DND-41 (cell line): ENCODE measurements at regions not wholly inside any gene's neighbourhood (a gene's known extent, or its start where the extent isn't known, plus 50 kb on each side); places are given as distances from the start of the nearest gene placed in this dataset.

Experiments used
- ATAC-seq: fragments of 200-7000 bp; cut with Tn5 transposase; 3 replicates; pipeline ENCODE4 v1.9.1; 2021; ENCODE audit warnings: low read depth; ENCODE audit not compliant: insufficient read depth
- DNase-seq: peaks from one replicate; pipeline ENCODE4 v3.0.0-alpha.2; 2020
- H2AFZ ChIP-seq: 2 replicates; pipeline ENCODE4 v1.6.0; 2012; ENCODE audit warnings: low read depth, low read length
- H3K27ac ChIP-seq: 2 replicates; pipeline ENCODE4 v1.5.1; 2012; ENCODE audit warnings: low read length, inconsistent platforms
- H3K27me3 ChIP-seq: fragments of 200-600 bp; sonication (generic); 2 replicates; pipeline ENCODE4 v1.6.0; 2012; ENCODE audit warnings: low read length, mild to moderate bottlenecking, inconsistent platforms; ENCODE audit not compliant: insufficient read depth, poor library complexity
- H3K36me3 ChIP-seq: 2 replicates; pipeline ENCODE4 v1.5.1; 2012; ENCODE audit warnings: low read length, inconsistent platforms; ENCODE audit not compliant: insufficient read depth
- H3K4me1 ChIP-seq: 2 replicates; pipeline ENCODE4 v1.5.1; 2012; ENCODE audit warnings: mild to moderate bottlenecking, low read length; ENCODE audit not compliant: insufficient read depth
- H3K4me2 ChIP-seq: 2 replicates; pipeline ENCODE4 v1.6.0; 2012; ENCODE audit warnings: mild to moderate bottlenecking, moderate library complexity, low read length, inconsistent platforms; ENCODE audit not compliant: insufficient read depth
- H3K4me3 ChIP-seq, 2 experiments: fragments of 200-600 bp in 1 of 2; shearing (Covaris generic) in 1 of 2; 2 replicates each; pipeline ENCODE4 v1.5.1; 2012 to 2016; ENCODE audit warnings: inconsistent platforms in 2 of 2, low read length in 2 of 2, mild to moderate bottlenecking in 2 of 2, low read depth in 1 of 2, moderate library complexity in 1 of 2
- H3K79me2 ChIP-seq: 2 replicates; pipeline ENCODE4 v1.6.0; 2012; ENCODE audit warnings: low read length, inconsistent platforms; ENCODE audit not compliant: insufficient read depth
- H3K9ac ChIP-seq: 2 replicates; pipeline ENCODE4 v1.6.0; 2012; ENCODE audit warnings: low read depth, mild to moderate bottlenecking, inconsistent platforms, low read length, moderate library complexity
- H3K9me3 ChIP-seq: 2 replicates; pipeline ENCODE4 v1.5.1; 2012; ENCODE audit warnings: low read length, moderate library complexity, mild to moderate bottlenecking, inconsistent platforms; ENCODE audit not compliant: insufficient read depth, severe bottlenecking
- H4K20me1 ChIP-seq: 2 replicates; pipeline ENCODE4 v1.6.0; 2012; ENCODE audit warnings: low read length; ENCODE audit not compliant: insufficient read depth
- EZH2 ChIP-seq: IDR thresholded peaks from 3 replicates; pipeline ENCODE4 v1.6.1; 2012; ENCODE audit warnings: borderline replicate concordance, low read depth, mild to moderate bottlenecking, moderate library complexity, low read length, inconsistent platforms; ENCODE audit not compliant: severe bottlenecking
- TF ChIP-seq, protein P1 (sequence below): IDR thresholded peaks from 2 replicates; pipeline ENCODE4 v1.5.1; 2012; ENCODE audit warnings: borderline replicate concordance, low read length, moderate library complexity, mild to moderate bottlenecking; ENCODE audit not compliant: poor library complexity, severe bottlenecking; ENCODE audit errors: extremely low read depth

DNA sequence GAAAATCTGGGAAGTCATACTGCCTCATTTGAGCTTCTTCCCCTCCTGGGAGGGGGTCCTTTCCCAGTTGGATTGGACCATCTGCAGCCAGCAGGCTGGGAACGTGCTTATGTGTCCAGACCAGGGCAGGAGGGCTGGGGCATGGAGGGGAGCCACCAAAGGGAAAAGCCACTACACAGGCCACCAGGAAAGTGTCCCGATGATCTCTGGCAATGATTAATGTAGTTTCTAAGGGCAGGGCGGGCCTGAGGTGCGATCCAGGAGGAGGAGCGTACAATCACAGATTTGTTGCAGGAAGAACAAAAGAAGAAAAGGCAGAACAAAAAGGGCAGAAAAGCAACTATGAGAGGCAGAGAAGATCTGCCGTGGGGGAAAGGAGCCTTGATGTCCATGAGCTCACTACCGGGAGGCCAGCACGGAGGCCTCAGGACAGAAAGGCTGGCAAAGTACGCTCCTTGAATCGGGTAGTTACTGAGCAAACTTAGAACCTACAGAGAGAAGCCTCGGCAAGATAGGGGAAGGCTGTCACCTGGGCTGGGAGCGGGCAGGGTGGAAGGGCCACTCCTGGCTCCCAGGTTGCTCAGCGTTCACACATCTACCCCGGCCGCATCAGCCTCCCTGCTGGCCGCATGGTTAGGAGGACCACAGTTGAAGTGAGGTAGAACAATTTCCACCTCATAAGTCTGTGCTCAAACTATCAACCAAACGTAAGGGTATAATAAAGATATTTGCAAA, 79.5 kb upstream of the PCSK6 start:
- Histone ChIP-seq H3K36me3 (no peaks in the 10 kb centered on the region), H3K9me3 (no peaks in the 10 kb centered on the region), H4K20me1 (no peaks in the 10 kb centered on the region), H3K27ac (no peak overlapping the region), H3K4me1 (no peaks in the 10 kb centered on the region), H3K27me3 (no peaks in the 10 kb centered on the region), H3K9ac (no peak overlapping the region), H3K4me3 (no peak overlapping the region), H3K4me2 (no peak overlapping the region), H3K79me2 (no peaks in the 10 kb centered on the region), H2AFZ (no peak overlapping the region)
- TF ChIP-seq, protein P1, sequence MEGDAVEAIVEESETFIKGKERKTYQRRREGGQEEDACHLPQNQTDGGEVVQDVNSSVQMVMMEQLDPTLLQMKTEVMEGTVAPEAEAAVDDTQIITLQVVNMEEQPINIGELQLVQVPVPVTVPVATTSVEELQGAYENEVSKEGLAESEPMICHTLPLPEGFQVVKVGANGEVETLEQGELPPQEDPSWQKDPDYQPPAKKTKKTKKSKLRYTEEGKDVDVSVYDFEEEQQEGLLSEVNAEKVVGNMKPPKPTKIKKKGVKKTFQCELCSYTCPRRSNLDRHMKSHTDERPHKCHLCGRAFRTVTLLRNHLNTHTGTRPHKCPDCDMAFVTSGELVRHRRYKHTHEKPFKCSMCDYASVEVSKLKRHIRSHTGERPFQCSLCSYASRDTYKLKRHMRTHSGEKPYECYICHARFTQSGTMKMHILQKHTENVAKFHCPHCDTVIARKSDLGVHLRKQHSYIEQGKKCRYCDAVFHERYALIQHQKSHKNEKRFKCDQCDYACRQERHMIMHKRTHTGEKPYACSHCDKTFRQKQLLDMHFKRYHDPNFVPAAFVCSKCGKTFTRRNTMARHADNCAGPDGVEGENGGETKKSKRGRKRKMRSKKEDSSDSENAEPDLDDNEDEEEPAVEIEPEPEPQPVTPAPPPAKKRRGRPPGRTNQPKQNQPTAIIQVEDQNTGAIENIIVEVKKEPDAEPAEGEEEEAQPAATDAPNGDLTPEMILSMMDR: no peak
- TF ChIP-seq EZH2: no peak
- ATAC-seq (no peak), DNase-seq (no peak)

DNA sequence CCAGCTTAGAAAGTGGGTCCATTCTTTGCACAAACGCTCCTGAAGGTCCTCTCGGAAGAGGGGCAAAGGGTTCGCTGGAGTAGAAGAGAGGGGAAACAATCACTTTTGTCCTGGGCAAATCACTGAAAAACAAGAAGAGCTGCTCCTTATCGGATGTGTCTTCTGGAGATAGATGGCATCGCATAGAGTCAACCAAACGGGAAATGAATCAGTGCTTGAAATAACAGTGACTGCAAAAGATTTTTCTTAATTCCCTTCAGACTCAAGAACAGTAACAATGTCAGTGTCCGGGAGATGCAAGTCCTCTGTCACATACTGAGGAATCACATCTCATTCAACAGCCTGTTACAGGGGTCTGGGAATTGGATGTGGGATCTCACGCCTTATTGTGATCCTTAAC, 78.8 kb upstream of the PCSK6 start:
- no peak overlapping the region for H3K9ac ChIP-seq
- H3K9me3 ChIP-seq: no peaks in the 10 kb centered on the region
- ATAC-seq (no peak), DNase-seq (no peak)
- H3K27ac ChIP-seq: no peak overlapping the region
- H4K20me1 ChIP-seq: no peaks in the 10 kb centered on the region
- TF ChIP-seq, protein P1: no peak
- no peak overlapping the region for H3K4me3 ChIP-seq
- H3K4me2 ChIP-seq: no peak overlapping the region
- H3K4me1 ChIP-seq: no peaks in the 10 kb centered on the region
- no peaks in the 10 kb centered on the region for H3K27me3 ChIP-seq
- no peaks in the 10 kb centered on the region for H3K79me2 ChIP-seq
- H2AFZ ChIP-seq: no peak overlapping the region
- H3K36me3 ChIP-seq: no peaks in the 10 kb centered on the region

DNA sequence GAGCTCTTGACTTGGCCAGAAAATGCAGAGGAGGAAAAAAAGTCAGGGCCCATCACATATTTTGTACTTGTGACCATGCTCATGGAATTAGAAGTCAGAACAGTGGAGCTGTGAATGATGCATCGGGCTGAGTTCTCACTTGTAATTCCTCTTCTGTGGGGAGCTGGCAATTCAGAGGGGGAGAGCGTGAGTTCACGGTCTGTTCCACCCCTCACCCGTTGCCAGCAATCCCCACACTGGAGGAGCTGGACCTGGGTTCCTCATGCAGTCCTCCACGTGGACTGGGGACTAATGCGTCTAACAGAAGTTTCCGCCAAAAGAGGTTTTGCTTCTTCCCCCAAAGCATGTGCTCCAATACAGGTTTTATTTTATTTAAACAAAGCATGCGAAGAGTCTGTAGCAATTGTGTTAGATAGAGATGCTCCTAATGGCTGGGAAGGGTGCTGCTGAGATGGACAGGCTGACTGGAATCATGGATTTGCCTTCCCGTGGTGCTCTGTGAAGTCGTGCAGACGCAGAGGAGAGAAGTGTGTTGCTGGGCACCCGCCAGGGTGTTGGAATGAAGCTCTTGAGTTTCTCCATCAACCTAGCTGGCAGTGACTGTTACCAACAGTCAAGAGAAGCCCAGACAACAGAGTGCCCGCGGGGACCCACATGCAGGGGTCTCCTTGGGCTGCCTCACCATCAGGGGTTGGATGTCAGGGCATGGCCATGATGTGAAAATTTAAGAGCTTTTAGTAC, 77.4 kb upstream of the PCSK6 start:
- Histone ChIP-seq H3K4me2 (no peak overlapping the region), H3K36me3 (no peaks in the 10 kb centered on the region), H3K9ac (no peak overlapping the region), H4K20me1 (no peaks in the 10 kb centered on the region), H3K79me2 (no peaks in the 10 kb centered on the region), H3K27me3 (no peaks in the 10 kb centered on the region), H3K4me1 (no peaks in the 10 kb centered on the region), H3K4me3 (no peak overlapping the region), H2AFZ (no peak overlapping the region), H3K9me3 (no peaks in the 10 kb centered on the region), H3K27ac (no peak overlapping the region)
- ATAC-seq (no peak), DNase-seq (no peak)
- TF ChIP-seq EZH2: no peak
- TF ChIP-seq, protein P1: no peak

DNA sequence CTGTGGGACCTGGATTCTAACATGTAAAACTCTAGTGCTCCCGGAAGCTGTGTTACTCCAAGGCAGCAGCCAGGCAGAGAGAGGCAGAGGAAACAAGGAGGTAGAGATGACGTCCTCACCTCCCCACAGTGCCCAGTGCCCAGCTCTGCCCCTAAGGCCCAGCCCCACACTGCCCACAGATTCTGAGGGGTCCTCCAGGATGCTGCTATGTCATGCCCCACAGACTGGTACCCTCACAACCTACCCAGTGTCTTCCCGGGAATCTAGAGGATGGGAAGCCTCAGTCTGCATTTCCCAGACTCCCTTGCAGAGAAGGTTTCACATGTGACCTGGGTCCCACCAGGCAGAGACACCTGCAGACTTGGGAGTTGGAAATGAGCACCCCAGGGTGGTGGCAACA, 75.9 kb upstream of the PCSK6 start:
- Histone ChIP-seq H3K9ac (no peak overlapping the region), H3K27me3 (no peaks in the 10 kb centered on the region), H3K4me2 (no peak overlapping the region), H2AFZ (no peak overlapping the region), H3K27ac (no peak overlapping the region), H3K4me3 (no peak overlapping the region), H3K9me3 (no peaks in the 10 kb centered on the region), H3K36me3 (no peaks in the 10 kb centered on the region), H4K20me1 (no peaks in the 10 kb centered on the region), H3K79me2 (no peaks in the 10 kb centered on the region), H3K4me1 (peaks cover 12% of the 10 kb centered on the region)
- DNase-seq (no peak), ATAC-seq (no peak)
- TF ChIP-seq EZH2: no peak
- TF ChIP-seq, protein P1: no peak
